SK-N-SH (cell line): ENCODE measurements at regions not wholly inside any gene's neighbourhood (a gene's known extent, or its start where the extent isn't known, plus 50 kb on each side); places are given as distances from the start of the nearest gene placed in this dataset.

ENCODE experiments used
- CTCF ChIA-PET: fragments of 300-600, 350-600 bp; formaldehyde crosslinking; extraction: SDS; loops from one replicate; lab custom pipeline; 2021; lab: Yijun Ruan, JAX
- POLR2A ChIA-PET: fragments of 350-600 bp; sonication (Branson Sonifier 250); formaldehyde crosslinking; extraction: SDS; loops from one replicate; lab custom pipeline; 2020; ENCODE audit warnings: antibody characterized with exemption, inconsistent platforms; lab: Yijun Ruan, JAX
- DNase-seq: peaks from one replicate; pipeline ENCODE4 v3.0.0; 2012
- H2AFZ ChIP-seq: fragments of 200-600 bp; sonication (generic); 2 replicates; pipeline ENCODE4 v1.8.1; 2016; ENCODE audit warnings: antibody characterized with exemption, mild to moderate bottlenecking, low read depth
- H3F3A ChIP-seq: fragments of 200-600 bp; sonication (generic); replicated peaks from 2 replicates; pipeline ENCODE3; 2016; ENCODE audit warnings: antibody characterized with exemption, mild to moderate bottlenecking; ENCODE audit not compliant: insufficient read depth
- H3K27ac ChIP-seq, 2 experiments: fragments of 200-500 bp in 1 of 2; fragments of 200-600 bp in 1 of 2; sonication (Bioruptor generic) in 1 of 2; sonication (generic), shearing (Covaris generic) in 1 of 2; 2 replicates each; pipeline versions ENCODE4 v1.5.1 to v1.6.1; 2014 to 2016; ENCODE audit warnings: low read depth in 2 of 2, inconsistent platforms in 1 of 2, low read length in 1 of 2, mild to moderate bottlenecking in 1 of 2, mixed read lengths in 1 of 2
- H3K27me3 ChIP-seq: fragments of 200-600 bp; sonication (generic), shearing (Covaris generic); 2 replicates; pipeline ENCODE4 v1.6.1; 2016; ENCODE audit warnings: mixed run types; ENCODE audit not compliant: insufficient read depth
- H3K36me3 ChIP-seq, 2 experiments: fragments of 200-500 bp in 1 of 2; fragments of 200-600 bp in 1 of 2; sonication (Bioruptor generic) in 1 of 2; sonication (generic) in 1 of 2; replicated peaks in 1 of 2; 2 replicates each; pipeline versions ENCODE3 to v1.5.1; 2014 to 2016; ENCODE audit warnings: low read length in 1 of 2, mild to moderate bottlenecking in 1 of 2; ENCODE audit not compliant: insufficient read depth in 2 of 2, control insufficient read depth in 1 of 2
- H3K4me1 ChIP-seq, 2 experiments: fragments of 200-500 bp in 1 of 2; fragments of 200-600 bp in 1 of 2; sonication (Bioruptor generic) in 1 of 2; sonication (generic), shearing (Covaris generic) in 1 of 2; 2 replicates each; pipeline versions ENCODE4 v1.5.1 to v1.6.1; 2014 to 2016; ENCODE audit warnings: low read depth in 1 of 2, low read length in 1 of 2, mixed run types in 1 of 2; ENCODE audit not compliant: insufficient read depth in 2 of 2, control insufficient read depth in 1 of 2
- H3K4me2 ChIP-seq: fragments of 200-600 bp; sonication (generic), shearing (Covaris generic); 2 replicates; pipeline ENCODE4 v1.6.1; 2017; ENCODE audit warnings: mixed run types
- H3K4me3 ChIP-seq, 2 experiments: fragments of 200-500 bp in 1 of 2; fragments of 200-600 bp in 1 of 2; sonication (Bioruptor generic) in 1 of 2; sonication (generic), shearing (Covaris generic) in 1 of 2; 2 replicates each; pipeline versions ENCODE4 v1.5.1 to v1.8.1; 2014 to 2016; ENCODE audit warnings: low read depth in 2 of 2, inconsistent platforms in 1 of 2, low read length in 1 of 2, mild to moderate bottlenecking in 1 of 2, mixed read lengths in 1 of 2, moderate library complexity in 1 of 2
- H3K79me2 ChIP-seq: fragments of 200-600 bp; sonication (generic); 2 replicates; pipeline ENCODE4 v1.8.1; 2017; ENCODE audit warnings: mild to moderate bottlenecking; ENCODE audit not compliant: insufficient read depth
- H3K9ac ChIP-seq: fragments of 200-600 bp; sonication (generic); 2 replicates; pipeline ENCODE4 v1.6.1; 2017; ENCODE audit warnings: mixed run types
- H3K9me2 ChIP-seq: fragments of 200-600 bp; sonication (generic); 2 replicates; pipeline ENCODE4 v1.6.1; 2017; ENCODE audit warnings: mixed run types
- H3K9me3 ChIP-seq: fragments of 200-600 bp; sonication (generic); 2 replicates; pipeline ENCODE4 v1.6.1; 2017; ENCODE audit warnings: mixed run types, mild to moderate bottlenecking, moderate library complexity
- H4K20me1 ChIP-seq: fragments of 200-600 bp; sonication (generic); 2 replicates; pipeline ENCODE4 v1.6.1; 2017; ENCODE audit warnings: mild to moderate bottlenecking, mixed run types; ENCODE audit not compliant: insufficient read depth
- CHD2 ChIP-seq: fragments of 150-350 bp; IDR thresholded peaks from 2 replicates; pipeline ENCODE4 v1.6.1; 2018; ENCODE audit warnings: low read length; ENCODE audit not compliant: partially characterized antibody
- CTCF ChIP-seq: fragments of 200-600 bp; sonication (generic); IDR thresholded peaks from 2 replicates; pipeline ENCODE4 v1.6.1; 2017; ENCODE audit warnings: antibody characterized with exemption, mild to moderate bottlenecking, moderate library complexity
- FOSL2 ChIP-seq: IDR thresholded peaks from 2 replicates; pipeline ENCODE4 v1.4.0; 2012; ENCODE audit warnings: low read depth, mild to moderate bottlenecking, moderate library complexity, borderline replicate concordance
- FOXM1 ChIP-seq: IDR thresholded peaks from 2 replicates; pipeline ENCODE4 v1.4.0; 2012; ENCODE audit warnings: low read depth, mild to moderate bottlenecking
- GABPA ChIP-seq: IDR thresholded peaks from 2 replicates; pipeline ENCODE4 v1.4.0; 2012; ENCODE audit warnings: low read depth, mild to moderate bottlenecking
- GATA2 ChIP-seq: sonication (generic); formaldehyde crosslinking; IDR thresholded peaks from 2 replicates; pipeline ENCODE4 v1.5.0; 2020; ENCODE audit warnings: mild to moderate bottlenecking, missing genetic modification reagents
- IRF3 ChIP-seq: fragments of 150-350 bp; IDR thresholded peaks from 2 replicates; pipeline ENCODE4 v1.6.1; 2016; ENCODE audit warnings: mild to moderate bottlenecking, low read depth, low read length
- MEF2A ChIP-seq: IDR thresholded peaks from 2 replicates; pipeline ENCODE4 v1.4.0; 2012; ENCODE audit warnings: low read depth, borderline replicate concordance
- NRF1 ChIP-seq: IDR thresholded peaks from 2 replicates; pipeline ENCODE4 v1.6.1; 2012; ENCODE audit warnings: low read depth, mild to moderate bottlenecking, low read length
- POLR2AphosphoS5 ChIP-seq: IDR thresholded peaks from 2 replicates; pipeline ENCODE4 v1.6.1; 2012; ENCODE audit warnings: low read depth, low read length
- RAD21 ChIP-seq: IDR thresholded peaks from 2 replicates; pipeline ENCODE4 v1.6.1; 2012; ENCODE audit warnings: mild to moderate bottlenecking, low read length
- REST ChIP-seq: IDR thresholded peaks from 2 replicates; pipeline ENCODE4 v1.6.1; 2012; ENCODE audit warnings: mild to moderate bottlenecking, low read depth, low read length, moderate library complexity
- RFX5 ChIP-seq: IDR thresholded peaks from 2 replicates; pipeline ENCODE4 v1.6.1; 2012; ENCODE audit warnings: mild to moderate bottlenecking, improper control_type of control experiment, low read length
- SIN3A ChIP-seq: IDR thresholded peaks from 2 replicates; pipeline ENCODE4 v1.6.1; 2012; ENCODE audit warnings: low read depth, mild to moderate bottlenecking, low read length, moderate library complexity, borderline replicate concordance
- SMC3 ChIP-seq: IDR thresholded peaks from 2 replicates; pipeline ENCODE4 v1.6.1; 2012; ENCODE audit warnings: low read depth, low read length, improper control_type of control experiment
- TAF1 ChIP-seq: IDR thresholded peaks from 2 replicates; pipeline ENCODE4 v1.6.1; 2012; ENCODE audit warnings: low read depth, mild to moderate bottlenecking, low read length, moderate library complexity, borderline replicate concordance
- USF2 ChIP-seq: fragments of 150-350 bp; IDR thresholded peaks from 2 replicates; pipeline ENCODE4 v1.6.1; 2017; ENCODE audit warnings: antibody characterized with exemption, low read length, low read depth, borderline replicate concordance

GRCh38 chr9:17052626-17053025, 82.2 kb upstream of the CNTLN start:
- CTCF ChIA-PET: interaction anchor here (0.9 to 2.3 kb wide), 2 partner anchors 10 to 12 kb away, joined by 3 to 10 read pairs; no protein-coding TSS in a partner anchor

More at GRCh38 chr9:17052626-17053025, 82.2 kb upstream of the CNTLN start:
- no peak for DNase-seq
- H3K9ac ChIP-seq: no peak overlapping the region
- no peak overlapping the region for H3K4me3 ChIP-seq
- no peaks in the 10 kb centered on the region for H4K20me1 ChIP-seq
- no peaks in the 10 kb centered on the region for H3K79me2 ChIP-seq
- no peak overlapping the region for H3K4me2 ChIP-seq
- no peak overlapping the region; the same call in 1 of the 2 replicates for H2AFZ ChIP-seq
- POLR2A ChIA-PET: no interaction called here
- no peaks in the 10 kb centered on the region for H3K36me3 ChIP-seq
- H3K27me3 ChIP-seq: no peaks in the 10 kb centered on the region
- no peaks in the 10 kb centered on the region for H3K9me3 ChIP-seq
- no peak overlapping the region for H3K27ac ChIP-seq
- H3F3A ChIP-seq: no peaks in the 10 kb centered on the region
- TF ChIP-seq REST (no peak), RFX5 (no peak), NRF1 (no peak), CHD2 (no peak), SMC3 (no peak), TAF1 (no peak), USF2 (no peak), FOSL2 (no peak), POLR2AphosphoS5 (no peak), CTCF (no peak), RAD21 (no peak), FOXM1 (no peak), SIN3A (no peak), IRF3 (no peak), GABPA (no peak), MEF2A (no peak), GATA2 (CRISPR knock-in tag) (no peak)
- TF ChIP-seq, all 33 proteins: peak for 0
- no peaks in the 10 kb centered on the region for H3K4me1 ChIP-seq
- no peaks in the 10 kb centered on the region for H3K9me2 ChIP-seq
